HG02642 (cell line): ENCODE measurements at regions not wholly inside any gene's neighbourhood (a gene's known extent, or its start where the extent isn't known, plus 50 kb on each side); places are given as distances from the start of the nearest gene placed in this dataset.
"Not testable (repeated sequence)": the region's sequence is repeated elsewhere in the genome, so short reads cannot be mapped to it uniquely, and the experiment has no call there.

Experiments used
- ATAC-seq: cut with Tn5 transposase; IDR thresholded peaks from one replicate; pipeline ENCODE4 v1.9.1; 2021; ENCODE audit warnings: mild to moderate bottlenecking; ENCODE audit not compliant: unreplicated experiment, poor library complexity

- ATAC-seq = no peak
Observed at GRCh38 chr11:114801773-114802172, 123.4 kb downstream of the NXPE2 start.

- no peak for ATAC-seq
Observed at GRCh38 chr11:114802878-114803277, 124.6 kb downstream of the NXPE2 start.

DNA sequence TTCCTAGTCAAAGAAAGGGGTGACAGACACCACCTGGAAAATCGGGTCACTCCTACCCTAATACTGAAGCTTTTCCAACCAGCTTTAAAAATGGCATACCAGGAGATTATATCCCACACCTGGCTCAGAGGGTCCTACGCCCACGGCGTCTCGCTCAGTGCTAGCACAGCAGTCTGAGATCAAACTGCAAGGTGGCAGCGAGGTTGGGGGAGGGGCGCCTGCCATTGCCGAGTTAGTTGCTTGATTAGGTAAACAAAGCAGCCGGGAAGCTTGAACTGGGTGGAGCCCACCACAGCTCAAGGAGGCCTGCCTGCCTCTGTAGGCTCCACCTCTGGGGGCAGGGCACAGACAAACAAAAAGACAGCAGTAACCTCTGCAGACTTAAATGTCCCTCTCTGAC is 127.1 kb downstream of the NXPE2 start:
- not testable (repeated sequence) for ATAC-seq

GRCh38 chr11:114811971-114812370 is 133.6 kb downstream of the NXPE2 start:
- no peak for ATAC-seq

- no peak for ATAC-seq
Observed at GRCh38 chr11:114812733-114813132, 134.4 kb downstream of the NXPE2 start.

DNA sequence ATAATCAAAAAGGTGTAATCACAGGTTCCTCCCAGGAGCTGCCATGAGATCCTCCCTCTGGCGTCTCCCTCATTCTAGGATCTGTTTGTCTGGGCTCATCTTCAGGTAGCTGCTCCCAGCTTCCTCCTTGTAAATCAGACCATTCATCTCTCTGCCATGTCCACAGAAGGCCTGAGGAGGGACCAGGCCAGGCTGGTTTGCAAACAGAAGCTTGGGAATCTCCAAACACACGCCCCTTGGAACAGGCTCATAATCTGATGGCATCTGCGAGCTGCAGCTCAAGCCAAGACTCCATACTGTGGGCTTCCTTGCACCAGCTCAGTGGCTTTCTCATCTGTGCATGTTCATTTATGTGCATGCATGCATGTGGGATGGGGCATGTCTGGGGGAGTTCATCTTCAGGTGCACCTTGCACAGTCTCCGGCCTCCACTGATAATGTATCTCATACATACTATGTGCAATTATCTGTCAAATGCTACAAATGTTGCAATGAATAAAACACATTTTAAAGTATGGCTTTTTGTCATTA is 134.9 kb downstream of the NXPE2 start:
- ATAC-seq = no peak

DNA sequence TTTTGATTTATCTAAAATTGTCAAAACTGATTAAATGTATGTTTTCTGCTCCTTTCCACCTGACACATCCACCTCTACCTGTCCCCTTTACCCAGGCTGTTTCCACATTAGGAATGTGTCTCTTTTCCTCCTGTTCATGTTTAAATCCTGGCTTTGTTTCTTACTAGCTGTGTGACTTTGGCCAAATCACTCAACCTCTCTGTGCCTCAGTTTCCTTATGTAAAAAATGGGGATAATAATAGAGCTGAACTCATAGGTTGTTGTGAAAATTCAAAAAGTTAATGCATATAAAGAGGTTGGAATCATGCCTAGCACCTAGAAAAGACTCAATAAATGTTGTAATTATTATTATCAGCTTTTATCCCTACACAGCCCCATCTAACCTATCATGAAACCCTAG is 136.8 kb downstream of the NXPE2 start:
- ATAC-seq = no peak

DNA sequence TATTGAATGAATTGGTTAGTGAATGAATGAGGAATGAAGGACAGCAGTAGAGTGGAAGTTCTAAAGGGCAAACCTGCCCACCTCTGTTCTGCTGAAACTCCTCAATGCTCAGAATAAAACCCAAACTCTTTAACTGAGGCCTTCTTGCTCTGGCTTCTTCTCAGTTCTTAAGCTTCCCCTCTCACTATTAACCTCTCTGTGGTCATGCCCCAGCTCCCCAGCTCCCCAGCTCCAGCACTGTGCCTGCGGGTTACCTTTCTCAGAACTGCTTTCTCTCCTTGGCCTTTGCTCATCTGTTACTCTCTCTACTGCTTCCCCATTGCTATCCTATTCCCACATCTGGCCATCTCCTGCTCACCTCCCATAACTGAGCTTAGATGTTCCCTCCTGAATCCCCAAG is 137.4 kb downstream of the NXPE2 start:
- no peak for ATAC-seq

DNA sequence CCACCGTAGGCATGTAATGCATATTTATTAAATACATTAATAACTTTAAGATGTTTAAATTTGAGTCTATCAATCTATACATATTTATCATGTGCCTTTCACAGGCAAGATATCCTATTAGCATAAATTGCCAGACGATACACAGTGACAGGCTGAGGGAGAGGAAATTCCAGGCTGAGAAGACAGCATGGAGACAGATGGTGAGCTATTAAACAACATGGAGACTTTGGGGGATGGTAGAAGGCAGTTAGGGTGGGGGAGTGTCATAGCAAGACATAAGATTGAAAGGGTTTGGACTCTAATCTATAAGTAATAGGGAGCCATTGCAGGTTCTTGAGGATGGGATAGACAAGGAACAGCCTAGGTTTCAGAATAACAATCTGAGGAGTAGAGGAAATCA is 138.5 kb downstream of the NXPE2 start:
- ATAC-seq = no peak

- ATAC-seq = no peak
Observed at GRCh38 chr11:114818382-114818781, 140.1 kb downstream of the NXPE2 start.

DNA sequence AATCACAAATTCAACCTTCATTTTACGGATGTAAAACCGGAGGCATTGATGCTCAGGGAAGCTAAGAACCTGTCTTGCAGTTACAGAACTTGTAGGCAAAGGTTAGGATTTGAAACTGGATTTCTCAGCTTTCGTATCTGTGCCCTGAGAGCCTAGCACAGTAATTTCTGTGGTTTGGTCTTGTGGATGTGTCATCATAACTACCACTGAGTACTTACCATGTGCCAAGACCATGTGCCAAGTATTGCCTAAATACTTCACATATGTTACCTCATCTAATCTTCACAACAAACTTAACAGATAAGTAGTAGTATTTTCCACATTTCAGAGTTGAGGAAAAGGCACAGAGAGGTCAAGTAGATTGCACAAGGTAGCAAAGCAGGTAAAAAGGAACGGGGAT is 140.7 kb downstream of the NXPE2 start:
- no peak for ATAC-seq

- no peak for ATAC-seq
Observed at GRCh38 chr11:114820621-114821020, 142.3 kb downstream of the NXPE2 start.

- ATAC-seq = no peak
Observed at GRCh38 chr11:114821621-114822412, 143.5 kb downstream of the NXPE2 start.

- no peak for ATAC-seq
Observed at GRCh38 chr11:114826910-114827442, 148.6 kb downstream of the NXPE2 start.

- no peak for ATAC-seq
Observed at GRCh38 chr11:114827736-114828135, 149.4 kb downstream of the NXPE2 start.

DNA sequence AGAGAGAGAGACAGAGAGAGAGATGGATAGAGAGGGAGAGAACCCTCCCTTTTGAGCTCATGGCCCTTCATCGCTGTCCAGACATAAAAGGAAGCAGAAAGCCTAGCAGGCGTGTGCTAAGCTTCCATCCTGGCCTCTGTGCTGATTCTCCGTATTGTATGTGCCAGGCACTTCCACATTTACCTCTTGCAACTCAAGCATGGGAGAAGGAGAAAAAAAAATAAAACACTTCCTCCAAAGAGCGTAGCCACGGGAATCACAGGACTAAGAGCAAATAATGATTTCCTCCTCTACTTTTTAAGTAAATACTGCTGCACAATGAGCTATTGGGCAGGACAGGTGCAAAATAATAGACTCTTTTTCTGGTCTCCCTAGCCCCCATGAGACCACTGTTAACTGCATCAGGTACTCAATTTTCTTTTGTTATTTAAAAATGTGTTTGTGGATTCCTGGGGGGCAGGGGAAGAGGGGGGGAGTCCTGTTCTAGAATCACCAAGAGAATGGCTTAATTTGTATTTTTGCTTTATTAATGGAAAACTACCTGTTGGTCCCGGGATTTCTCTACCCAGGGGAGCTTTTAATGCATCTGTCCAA is 154.3 kb downstream of the NXPE2 start:
- no peak for ATAC-seq

DNA sequence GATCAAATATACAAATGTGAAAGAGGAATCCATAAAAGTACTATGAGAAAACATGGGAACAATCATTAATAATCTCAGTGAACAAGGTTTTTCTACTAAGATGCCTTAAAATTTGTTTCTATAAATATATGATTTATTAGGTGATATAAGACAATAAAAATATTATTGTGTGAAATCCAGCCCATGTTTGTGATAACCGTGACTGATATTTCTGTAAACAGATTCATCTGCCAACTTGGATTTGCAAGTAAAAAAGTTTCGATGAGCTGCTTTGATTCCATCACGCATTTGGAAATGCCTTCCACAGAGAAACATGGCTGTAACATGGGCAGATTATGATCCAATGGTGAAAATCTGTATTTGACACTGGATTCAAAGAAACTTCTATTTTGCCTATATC is 157.8 kb downstream of the NXPE2 start:
- ATAC-seq = no peak

GRCh38 chr11:114844896-114845295 is 166.6 kb downstream of the NXPE2 start:
- no peak for ATAC-seq

GRCh38 chr11:114845766-114846415 is 167.6 kb downstream of the NXPE2 start:
- no peak for ATAC-seq

- ATAC-seq = no peak
Observed at GRCh38 chr11:114846416-114846791, 168.1 kb downstream of the NXPE2 start.

GRCh38 chr11:114847306-114847975 is 169.1 kb downstream of the NXPE2 start:
- ATAC-seq = no peak
